Tibial nerve (tissue), 4 donors: ENCODE measurements at regions not wholly inside any gene's neighbourhood (a gene's known extent, or its start where the extent isn't known, plus 50 kb on each side); places are given as distances from the start of the nearest gene placed in this dataset.

Experiments
- DNase-seq, 2 donors: peaks; one replicate each; pipeline ENCODE4 v3.0.0-alpha.2; 2019; ENCODE audit warnings: low spot score in 2 of 2
- H3K27ac ChIP-seq, 4 donors: fragments of 200-600 bp; sonication (generic) in 3 of 4; one replicate each; pipeline ENCODE4 v1.5.1; 2017 to 2019; ENCODE audit warnings: mild to moderate bottlenecking in 1 of 4
- H3K27me3 ChIP-seq, 2 donors: fragments of 200-600 bp; sonication (generic) in 1 of 2; one replicate each; pipeline versions ENCODE4 v1.5.1 to v1.6.0; 2017 to 2019
- H3K36me3 ChIP-seq, 3 donors: fragments of 200-600 bp; sonication (generic); one replicate each; pipeline ENCODE4 v1.5.1; 2018 to 2019
- H3K4me1 ChIP-seq, 4 donors: fragments of 200-600 bp; sonication (generic) in 3 of 4; one replicate each; pipeline ENCODE4 v1.5.1; 2017 to 2019
- H3K4me3 ChIP-seq, 4 donors: fragments of 200-600 bp; sonication (generic) in 3 of 4; one replicate each; pipeline ENCODE4 v1.5.1; 2017 to 2019; ENCODE audit warnings: mild to moderate bottlenecking in 1 of 4, moderate library complexity in 1 of 4
- H3K9me3 ChIP-seq, 4 donors: fragments of 200-600 bp; sonication (generic) in 3 of 4; one replicate each; pipeline ENCODE4 v1.5.1; 2017 to 2019
- EP300 ChIP-seq, 2 donors: sonication (generic); formaldehyde crosslinking; IDR thresholded peaks; one replicate each; pipeline ENCODE4 v1.6.1; 2017; ENCODE audit warnings: antibody characterized with exemption in 2 of 2, mild to moderate bottlenecking in 1 of 2
- POLR2A ChIP-seq, 2 donors: fragments of 450-650 bp; IDR thresholded peaks; one replicate each; pipeline ENCODE4 v1.6.1; 2017; ENCODE audit warnings: antibody characterized with exemption in 2 of 2, mild to moderate bottlenecking in 2 of 2, moderate library complexity in 2 of 2
- WGBS, 2 donors: methylation state at CpG; one replicate each; pipeline ENCODE4 v1.1.5; 2018; 5-methylcytosine and 5-hydroxymethylcytosine counted together
- TF ChIP-seq, protein P1 (sequence below), 5 experiments: fragments of 200-600 bp in 3 of 5; fragments of 450-650 bp in 2 of 5; sonication (generic) in 3 of 5; IDR thresholded peaks; one replicate each; pipeline ENCODE4 v1.5.1; 2016 to 2019; ENCODE audit warnings: antibody characterized with exemption in 5 of 5, mild to moderate bottlenecking in 3 of 5, moderate library complexity in 2 of 5

DNA sequence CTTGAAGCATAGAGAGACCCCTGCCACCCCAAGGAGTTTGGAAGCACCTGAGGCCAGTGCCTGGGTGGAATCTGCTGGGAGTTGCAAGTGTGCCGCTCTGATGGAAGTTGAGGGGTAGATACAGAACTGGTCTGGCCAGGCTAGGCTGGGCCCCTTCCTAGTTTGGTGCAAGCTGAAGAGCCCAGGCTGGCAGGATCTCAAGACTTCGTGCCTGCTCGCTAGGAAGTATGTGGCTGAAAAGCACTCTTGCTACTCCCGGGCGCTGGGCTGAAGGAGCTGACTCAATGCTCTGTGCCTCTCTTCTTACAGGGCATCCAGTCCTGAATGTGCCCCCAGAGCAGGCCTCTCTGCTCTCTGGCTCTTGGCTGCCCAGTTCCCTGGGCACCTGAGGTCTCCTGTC, 51.7 kb upstream of the PJA1 start:
- peaks cover 0 to 5% (median 0%) of the 10 kb centered on the region in 4 donors for H3K4me1 ChIP-seq
- no peak overlapping the region for H3K27ac ChIP-seq
- H3K27me3 ChIP-seq = peaks cover 0 to 13% of the 10 kb centered on the region in 2 donors
- H3K9me3 ChIP-seq = no peaks in the 10 kb centered on the region
- WGBS, 2 donors = 37 to 57% methylated on average over 4 to 5 of the region's 5 CpGs
- no peak overlapping the region for H3K4me3 ChIP-seq
- TF ChIP-seq POLR2A (IDR thresholded peaks at IDR 0.05) (no peak), EP300 (IDR thresholded peaks at IDR 0.05) (no peak)
- TF ChIP-seq, protein P1, sequence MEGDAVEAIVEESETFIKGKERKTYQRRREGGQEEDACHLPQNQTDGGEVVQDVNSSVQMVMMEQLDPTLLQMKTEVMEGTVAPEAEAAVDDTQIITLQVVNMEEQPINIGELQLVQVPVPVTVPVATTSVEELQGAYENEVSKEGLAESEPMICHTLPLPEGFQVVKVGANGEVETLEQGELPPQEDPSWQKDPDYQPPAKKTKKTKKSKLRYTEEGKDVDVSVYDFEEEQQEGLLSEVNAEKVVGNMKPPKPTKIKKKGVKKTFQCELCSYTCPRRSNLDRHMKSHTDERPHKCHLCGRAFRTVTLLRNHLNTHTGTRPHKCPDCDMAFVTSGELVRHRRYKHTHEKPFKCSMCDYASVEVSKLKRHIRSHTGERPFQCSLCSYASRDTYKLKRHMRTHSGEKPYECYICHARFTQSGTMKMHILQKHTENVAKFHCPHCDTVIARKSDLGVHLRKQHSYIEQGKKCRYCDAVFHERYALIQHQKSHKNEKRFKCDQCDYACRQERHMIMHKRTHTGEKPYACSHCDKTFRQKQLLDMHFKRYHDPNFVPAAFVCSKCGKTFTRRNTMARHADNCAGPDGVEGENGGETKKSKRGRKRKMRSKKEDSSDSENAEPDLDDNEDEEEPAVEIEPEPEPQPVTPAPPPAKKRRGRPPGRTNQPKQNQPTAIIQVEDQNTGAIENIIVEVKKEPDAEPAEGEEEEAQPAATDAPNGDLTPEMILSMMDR (IDR thresholded peaks at IDR 0.05) = no peak
- no peak for DNase-seq
- no peaks in the 10 kb centered on the region for H3K36me3 ChIP-seq

DNA sequence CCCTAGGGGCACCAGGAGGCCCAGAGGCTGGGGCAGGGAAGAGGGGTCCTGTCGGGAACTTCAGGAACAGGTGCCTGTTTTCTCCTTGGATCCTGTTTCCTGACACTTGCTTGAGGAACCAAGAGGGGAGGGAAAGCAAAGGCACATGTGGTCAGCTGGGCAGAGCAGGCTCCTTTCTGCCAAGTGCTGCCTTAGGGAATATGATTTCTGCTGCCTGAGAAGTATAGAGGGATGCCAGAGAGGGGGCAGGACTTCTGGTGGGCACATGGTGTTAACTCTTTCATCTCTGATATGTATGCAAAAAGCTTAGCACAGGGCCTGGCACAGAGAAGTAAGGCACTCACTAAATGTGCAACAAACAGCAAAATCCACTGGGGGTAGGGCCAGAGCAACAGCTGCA, 51.2 kb upstream of the PJA1 start:
- Histone ChIP-seq H3K4me3 (no peak overlapping the region), H3K36me3 (no peaks in the 10 kb centered on the region), H3K4me1 (peaks cover 0 to under 1% (median 0%) of the 10 kb centered on the region in 4 donors), H3K9me3 (no peaks in the 10 kb centered on the region), H3K27ac (no peak overlapping the region), H3K27me3 (peaks cover 0 to 10% of the 10 kb centered on the region in 2 donors)
- no peak for DNase-seq
- TF ChIP-seq POLR2A (IDR thresholded peaks at IDR 0.05) (no peak), EP300 (IDR thresholded peaks at IDR 0.05) (no peak)
- TF ChIP-seq, protein P1 (IDR thresholded peaks at IDR 0.05) = no peak
- WGBS, 2 donors = 58 to 63% methylated on average over 1 of the region's 1 CpG

DNA sequence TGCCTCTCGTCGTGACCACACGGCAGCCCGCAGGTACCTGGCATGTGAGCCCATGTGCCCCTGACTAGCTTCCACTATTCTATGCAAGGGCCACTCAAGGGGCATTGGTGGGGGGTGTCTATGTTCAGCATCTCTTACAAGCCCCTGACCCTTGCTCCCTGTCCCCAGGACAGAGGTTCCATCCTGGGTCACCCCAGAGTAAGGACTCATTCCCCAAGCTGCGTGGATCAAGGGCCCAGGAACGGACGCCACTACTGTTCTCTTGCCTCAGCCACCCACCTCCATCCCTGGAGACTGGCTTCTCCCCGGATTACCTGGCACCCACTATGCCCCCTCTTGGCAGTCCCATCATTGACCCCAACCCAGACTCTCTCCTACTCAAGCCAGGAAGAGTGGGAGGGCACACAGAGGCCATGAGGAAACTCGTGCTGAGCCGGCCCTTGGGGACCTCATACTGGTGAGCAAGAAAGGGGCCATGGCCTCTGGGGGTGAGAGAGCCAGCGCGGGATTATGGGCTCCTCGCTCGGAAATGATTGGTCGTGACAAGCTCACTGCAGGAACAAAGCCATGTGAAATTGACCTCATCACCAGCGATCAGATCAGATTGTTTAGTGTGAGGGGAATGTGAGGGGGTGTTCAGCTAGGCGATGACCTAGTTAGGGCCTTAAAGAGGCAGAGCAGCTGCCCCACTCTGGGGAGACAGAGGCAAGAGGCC, 50.1 kb upstream of the PJA1 start:
- no peaks in the 10 kb centered on the region for H3K36me3 ChIP-seq
- DNase-seq = no peak
- H3K4me3 ChIP-seq = no peak overlapping the region
- no peaks in the 10 kb centered on the region for H3K9me3 ChIP-seq
- 58 to 70% methylated on average over 8 to 17 of the region's 17 CpGs for WGBS, 2 donors
- no peaks in the 10 kb centered on the region for H3K4me1 ChIP-seq
- TF ChIP-seq EP300 (IDR thresholded peaks at IDR 0.05) (no peak), POLR2A (IDR thresholded peaks at IDR 0.05) (no peak)
- TF ChIP-seq, protein P1 (IDR thresholded peaks at IDR 0.05) = no peak
- no peak overlapping the region for H3K27ac ChIP-seq
- peaks cover 0 to 5% of the 10 kb centered on the region in 2 donors for H3K27me3 ChIP-seq
